Activated CD4-positive, alpha-beta T cell treated with anti-CD3 and anti-CD28 coated beads, Interleukin-2, Interleukin-6, amounts not matched to agents 100 ng/mL and 50 ng/mL, durations not matched to agents 16 hours and 8 hours (primary cell): ENCODE measurements at regions not wholly inside any gene's neighbourhood (a gene's known extent, or its start where the extent isn't known, plus 50 kb on each side); places are given as distances from the start of the nearest gene placed in this dataset.

Experiments
- DNase-seq: peaks from one replicate; pipeline ENCODE4 v3.0.0-alpha.2; 2020

GRCh38 chr2:172153156-172153555 is 50.5 kb upstream of the DLX2 start:
- no peak for DNase-seq

- no peak for DNase-seq
These were observed 51.1 kb upstream of the DLX2 start for GRCh38 chr2:172153757-172154156.

DNA sequence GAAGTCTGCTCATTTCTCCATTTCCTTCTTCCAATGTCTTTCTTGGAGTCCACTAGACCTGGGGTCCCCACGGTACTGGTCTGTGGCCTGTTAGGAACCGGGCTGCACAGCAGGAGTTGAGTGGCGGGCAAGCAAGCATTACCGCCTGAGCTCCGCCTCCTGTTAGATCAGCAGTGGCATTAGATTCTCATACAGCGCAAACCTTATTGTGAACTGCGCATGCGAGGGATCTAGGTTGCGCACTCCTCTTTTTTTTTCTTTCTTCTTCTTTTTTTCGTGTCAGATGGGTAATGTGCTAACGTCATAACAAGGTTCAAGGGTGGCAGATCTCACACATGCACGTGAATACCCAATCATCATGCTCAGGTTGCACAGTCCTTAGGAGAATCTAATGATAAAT is 53.1 kb upstream of the DLX2 start:
- DNase-seq: no peak

- no peak for DNase-seq
These were observed 58.1 kb upstream of the DLX2 start for GRCh38 chr2:172160839-172161238.

- DNase-seq: no peak
These were observed 59.6 kb upstream of the DLX2 start for GRCh38 chr2:172162225-172162733.

DNA sequence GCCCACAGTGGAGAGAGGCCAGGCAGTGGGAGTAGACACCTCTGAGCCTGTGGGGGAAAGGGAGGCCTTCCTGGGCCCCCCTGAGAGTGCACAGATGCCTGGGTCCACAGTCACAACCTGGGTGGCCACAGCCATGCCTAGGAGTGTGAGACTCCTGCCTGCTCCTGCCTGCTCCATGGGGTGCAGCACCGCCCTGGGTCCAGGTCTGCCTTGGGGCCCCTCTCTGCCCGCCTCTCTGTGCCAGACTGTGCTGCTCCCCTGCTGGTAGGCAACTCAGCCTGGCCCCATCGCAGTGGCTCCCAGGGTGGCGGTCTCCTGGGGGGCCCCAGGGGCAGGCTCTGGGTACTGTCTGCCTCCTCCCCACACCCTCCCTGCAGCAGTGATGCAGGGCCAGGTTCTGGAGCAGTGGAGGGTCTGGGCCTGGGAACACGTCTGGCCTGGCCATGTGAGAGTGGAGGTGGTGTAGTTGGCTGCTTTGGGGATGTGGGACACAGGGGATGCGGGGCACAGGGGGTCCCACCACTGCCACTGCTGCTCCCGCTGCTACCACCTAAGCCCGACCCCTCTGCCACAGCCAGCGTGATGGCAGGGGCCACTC is 60.1 kb upstream of the DLX2 start:
- no peak for DNase-seq

GRCh38 chr2:172168917-172169346 is 66.2 kb upstream of the DLX2 start:
- no peak for DNase-seq

- no peak for DNase-seq
These were observed 66.9 kb upstream of the DLX2 start for GRCh38 chr2:172169611-172170010.

DNA sequence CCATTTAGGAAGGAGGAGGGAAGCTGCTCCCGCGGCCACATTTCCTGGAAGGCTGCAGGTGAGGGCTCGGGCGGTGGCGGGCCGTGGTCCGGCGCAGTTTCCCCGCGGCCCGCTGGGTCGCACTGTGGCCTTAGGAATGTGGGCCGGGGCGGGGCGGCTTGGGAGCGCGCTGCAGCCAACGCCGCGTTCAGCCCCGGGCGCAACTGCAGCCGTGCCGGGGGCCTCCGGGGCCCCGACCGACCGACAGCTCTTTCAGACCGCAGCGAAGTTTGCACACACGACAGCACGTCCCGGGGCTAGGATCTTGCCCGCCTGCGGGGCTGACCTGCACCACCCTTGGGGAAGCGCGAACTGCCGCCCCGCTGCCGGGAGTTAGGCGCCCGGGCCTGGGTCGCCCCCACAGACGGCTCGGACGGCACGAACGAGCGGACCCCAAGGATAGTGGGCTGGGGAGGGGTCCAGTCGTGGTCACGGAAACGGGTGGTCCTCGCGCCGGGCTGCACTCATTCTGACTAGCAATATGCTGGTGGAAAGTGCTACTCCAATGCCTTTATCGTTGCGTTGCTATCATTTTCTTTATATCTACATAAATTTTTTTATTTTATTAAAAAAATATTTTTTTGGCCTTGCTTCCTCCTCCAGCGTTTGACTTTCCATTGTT is 69.9 kb upstream of the DLX2 start:
- DNase-seq: peak; percentile 62

GRCh38 chr2:172173174-172173706 is 70.5 kb upstream of the DLX2 start:
- no peak for DNase-seq

GRCh38 chr2:172177581-172177980 is 74.9 kb upstream of the DLX2 start:
- DNase-seq: no peak

- DNase-seq: no peak
These were observed 75.3 kb upstream of the DLX2 start for GRCh38 chr2:172177996-172178395.

- peak; percentile 20 for DNase-seq
These were observed 76.5 kb upstream of the DLX2 start for GRCh38 chr2:172179045-172179701.

DNA sequence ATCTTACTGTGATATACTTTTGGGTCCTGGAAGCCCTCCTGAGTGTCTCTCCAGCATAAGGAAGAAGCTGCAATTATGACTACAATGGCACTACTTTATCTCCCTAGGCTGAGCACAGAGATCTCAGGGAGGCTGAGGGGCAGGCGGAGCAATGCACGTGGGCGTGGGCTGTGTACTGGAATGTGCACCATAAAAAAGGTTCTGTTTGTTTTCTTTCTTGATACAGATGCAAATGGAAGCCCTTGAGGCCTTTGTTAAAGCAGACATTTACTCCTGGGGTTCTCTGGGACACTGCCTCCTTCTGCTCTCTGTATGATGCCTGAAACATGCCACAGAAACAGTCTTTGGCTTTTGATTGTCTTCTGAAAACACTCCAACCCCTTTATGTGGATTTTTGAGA is 79.1 kb upstream of the DLX2 start:
- DNase-seq: no peak

DNA sequence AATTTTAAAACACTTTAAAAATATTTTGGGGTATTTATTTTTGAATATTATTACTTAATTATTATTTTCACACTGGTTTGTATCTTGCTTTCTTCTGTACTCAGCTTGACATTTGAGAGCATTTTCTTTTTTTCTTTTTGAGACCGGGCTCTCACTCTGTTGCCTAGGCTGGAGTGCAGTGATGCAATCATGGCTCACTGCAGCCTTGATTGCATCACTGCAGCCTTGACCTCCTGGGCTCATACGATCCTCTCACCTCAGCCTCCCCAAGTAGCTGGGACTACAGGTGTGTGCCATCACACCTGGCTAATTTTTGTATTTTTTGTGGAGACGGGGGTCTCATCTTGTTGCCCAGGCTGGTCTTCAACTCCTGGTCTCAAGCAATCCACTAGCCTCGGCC is 79.9 kb upstream of the DLX2 start:
- no peak for DNase-seq

- DNase-seq: no peak
These were observed 90.8 kb upstream of the DLX2 start for GRCh38 chr2:172193331-172194089.

- DNase-seq: no peak
These were observed 93.2 kb upstream of the DLX2 start for GRCh38 chr2:172195836-172196376.

- DNase-seq: peak; percentile 31
These were observed 94.2 kb upstream of the DLX2 start for GRCh38 chr2:172196768-172197431.

DNA sequence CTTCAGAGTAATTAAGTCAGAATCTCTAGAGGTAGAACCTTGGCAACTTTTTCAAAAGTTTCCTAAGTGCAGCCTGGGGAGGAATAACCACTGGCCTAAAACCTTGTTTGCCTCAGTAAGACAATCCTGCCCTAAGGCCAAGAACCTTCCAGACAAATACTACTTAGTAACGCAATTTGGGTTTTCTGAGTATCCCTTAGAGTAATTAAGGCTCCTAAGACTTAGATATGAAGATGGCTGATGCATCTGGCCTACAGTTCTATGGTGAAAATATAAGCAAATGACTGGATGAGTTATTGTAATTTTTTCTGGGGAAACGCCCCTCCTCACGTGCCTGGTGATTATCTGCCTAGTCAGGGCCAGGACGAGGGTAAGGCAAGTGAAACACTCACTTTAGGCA is 95.7 kb upstream of the DLX2 start:
- DNase-seq: no peak

GRCh38 chr2:172198908-172199307 is 96.2 kb upstream of the DLX2 start:
- DNase-seq: no peak

DNA sequence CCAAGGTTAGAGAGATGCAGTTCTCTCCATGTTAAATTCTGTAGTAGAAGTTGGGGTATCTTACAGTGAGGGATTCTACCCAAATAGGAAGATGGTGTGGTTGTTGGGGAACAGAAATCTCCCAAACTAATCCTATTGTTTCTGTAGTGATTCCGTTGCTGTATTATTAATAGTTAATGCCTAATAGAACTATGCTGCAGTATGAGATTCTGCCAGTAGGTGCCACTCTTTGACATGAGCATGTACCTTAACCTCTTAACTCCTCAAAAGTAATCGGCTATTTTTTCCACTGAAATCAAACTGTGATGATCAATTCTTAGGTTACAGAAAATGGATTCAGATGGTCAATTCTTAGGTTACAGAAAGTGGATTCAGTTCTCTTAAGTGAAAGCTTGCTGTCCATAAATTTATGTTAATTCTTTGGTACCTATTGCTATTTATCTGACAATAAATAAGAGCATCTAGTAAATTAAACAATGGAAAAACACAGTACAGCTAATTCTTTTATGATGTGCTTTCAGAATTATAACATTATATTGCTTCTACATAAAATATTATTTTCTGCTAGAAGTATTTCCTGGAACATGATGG is 97.9 kb upstream of the DLX2 start:
- no peak for DNase-seq

GRCh38 chr2:172204309-172204708 is 101.6 kb upstream of the DLX2 start:
- no peak for DNase-seq
